K562 (cell line): ENCODE measurements at regions not wholly inside any gene's neighbourhood (a gene's known extent, or its start where the extent isn't known, plus 50 kb on each side); places are given as distances from the start of the nearest gene placed in this dataset.

ENCODE experiments used
- ATAC-seq: fragments of 200-7000 bp; cut with Tn5 transposase; 3 replicates; pipeline ENCODE4 v1.9.1; 2020; ENCODE audit warnings: moderate library complexity
- BruUV-seq: library from RNA; stranded (reverse); fragments of 400-500 nt; replicated peaks from 2 replicates; lab custom pipeline; 2021; lab: Mats Ljungman, UMichigan
- CTCF ChIA-PET: fragments of 300-600 bp; formaldehyde crosslinking; extraction: SDS; loops from one replicate; lab custom pipeline; 2021; ENCODE audit warnings: low intra/inter-chr PET ratio; lab: Yijun Ruan, JAX
- POLR2A ChIA-PET: fragments of 300-600, 350-650 bp; sonication (Branson Sonifier 250); formaldehyde crosslinking; extraction: SDS; loops from one replicate; lab custom pipeline; 2021; ENCODE audit warnings: antibody characterized with exemption, inconsistent platforms; lab: Yijun Ruan, JAX
- DNase-seq, 4 experiments: peaks; one replicate each; pipeline versions ENCODE4 v3.0.0 to v3.0.0-alpha.2; 2011 to 2018; ENCODE audit warnings: low spot score in 3 of 4, mixed read lengths in 3 of 4; ENCODE audit errors: extremely low read depth in 1 of 4
- FAIRE-seq: peaks from 2 replicates; lab custom pipeline; 2011; peaks lifted over from hg19 to GRCh38; lab: Jason Lieb, UNC
- H2AFZ ChIP-seq: 2 replicates; pipeline ENCODE4 v1.6.0; 2011; ENCODE audit warnings: low read depth, low read length, control low read depth, inconsistent platforms
- H3K27ac ChIP-seq: fragments of 200-600 bp; 3 replicates; pipeline ENCODE4 v1.8.0; 2011; ENCODE audit warnings: low read depth, mild to moderate bottlenecking, control low read depth, inconsistent platforms, low read length, moderate library complexity, mixed read lengths; ENCODE audit errors: extremely low read depth
- H3K27me3 ChIP-seq, 2 experiments: fragments of 300-600 bp in 1 of 2; 2 replicates in 1 of 2; 3 replicates in 1 of 2; pipeline versions ENCODE4 v1.6.0 to v1.8.0; 2011; ENCODE audit warnings: inconsistent platforms in 2 of 2, low read length in 2 of 2, mild to moderate bottlenecking in 1 of 2, mixed read lengths in 1 of 2, moderate library complexity in 1 of 2; ENCODE audit not compliant: control insufficient read depth in 2 of 2, insufficient read depth in 2 of 2
- H3K36me3 ChIP-seq: fragments of 300-600 bp; 3 replicates; pipeline ENCODE4 v1.8.0; 2011; ENCODE audit warnings: mild to moderate bottlenecking, low read length, inconsistent platforms; ENCODE audit not compliant: control insufficient read depth, insufficient read depth
- H3K4me1 ChIP-seq, 2 experiments: fragments of 200-600 bp in 1 of 2; replicated peaks in 1 of 2; 2 replicates in 1 of 2; 3 replicates in 1 of 2; pipeline versions ENCODE4 v1.5.1 to v1.8.0; 2011; ENCODE audit warnings: inconsistent platforms in 2 of 2, low read length in 2 of 2, mild to moderate bottlenecking in 1 of 2, mixed read lengths in 1 of 2, moderate library complexity in 1 of 2; ENCODE audit not compliant: control insufficient read depth in 2 of 2, insufficient read depth in 2 of 2
- H3K4me2 ChIP-seq: 2 replicates; pipeline ENCODE4 v1.6.1; 2011; ENCODE audit warnings: low read length, control low read depth, inconsistent platforms, mixed read lengths; ENCODE audit not compliant: insufficient read depth
- H3K4me3 ChIP-seq: fragments of 200-600 bp; sonication (generic), shearing (Covaris generic); 2 replicates; pipeline ENCODE4 v1.5.1; 2016; ENCODE audit warnings: control low read depth, inconsistent platforms
- H3K79me2 ChIP-seq: fragments of 200-600 bp; 3 replicates; pipeline ENCODE4 v1.8.0; 2011; ENCODE audit warnings: low read length, inconsistent platforms; ENCODE audit not compliant: control insufficient read depth, insufficient read depth
- H3K9ac ChIP-seq, 2 experiments: 2 replicates each; pipeline versions ENCODE4 v1.6.0 to v1.6.1; 2011; ENCODE audit warnings: low read depth in 2 of 2, low read length in 2 of 2, control low read depth in 1 of 2, inconsistent platforms in 1 of 2, mild to moderate bottlenecking in 1 of 2, mixed read lengths in 1 of 2; ENCODE audit not compliant: insufficient read depth in 1 of 2
- H3K9me1 ChIP-seq: one replicate; pipeline ENCODE4 v1.6.0; 2011; ENCODE audit warnings: inconsistent platforms, mild to moderate bottlenecking, low read length, moderate library complexity; ENCODE audit not compliant: control insufficient read depth, insufficient read depth
- H3K9me3 ChIP-seq: replicated peaks from 2 replicates; pipeline ENCODE4 v1.5.1; 2011; ENCODE audit warnings: low read depth, low read length, inconsistent platforms; ENCODE audit not compliant: control insufficient read depth, insufficient read depth
- H4K20me1 ChIP-seq: replicated peaks from 2 replicates; pipeline ENCODE4 v1.6.1; 2011; ENCODE audit warnings: low read length, inconsistent platforms, mixed read lengths; ENCODE audit not compliant: control insufficient read depth, insufficient read depth
- ATF4 ChIP-seq: fragments of 450-650 bp; formaldehyde crosslinking; IDR thresholded peaks from 2 replicates; pipeline ENCODE4 v1.4.0; 2022; ENCODE audit warnings: mild to moderate bottlenecking, moderate library complexity
- CEBPB ChIP-seq: fragments of 450-650 bp; IDR thresholded peaks from 2 replicates; pipeline ENCODE4 v1.6.1; 2016; ENCODE audit warnings: missing genetic modification characterization, missing compliant biosample characterization
- CEBPG ChIP-seq, 3 experiments: fragments of 200-800 bp in 1 of 3; sonication (Bioruptor generic) in 1 of 3; sonication (generic) in 1 of 3; formaldehyde crosslinking in 1 of 3; IDR thresholded peaks in 2 of 3; conservative IDR thresholded peaks in 1 of 3; 2 replicates each; pipeline versions ENCODE4 v1.6.1 to v1.8.0; 2016 to 2022; ENCODE audit warnings: missing compliant biosample characterization in 2 of 3, missing genetic modification characterization in 2 of 3, mild to moderate bottlenecking in 1 of 3, missing genetic modification reagents in 1 of 3
- PHF8 ChIP-seq: fragments of 200-600 bp; sonication (generic); IDR thresholded peaks from 2 replicates; pipeline ENCODE4 v1.6.1; 2012; ENCODE audit warnings: mixed run types, mild to moderate bottlenecking, inconsistent platforms, low read length, moderate library complexity, borderline replicate concordance
- TSHZ1 ChIP-seq: fragments of 250-450 bp; sonication (Bioruptor Pico); IDR thresholded peaks from 2 replicates; pipeline ENCODE4 v1.4.0; 2020; ENCODE audit warnings: mild to moderate bottlenecking, moderate library complexity
- ZNF830 ChIP-seq: fragments of 250-450 bp; sonication (Bioruptor Pico); IDR thresholded peaks from 2 replicates; pipeline ENCODE4 v1.5.0; 2021; ENCODE audit warnings: mild to moderate bottlenecking
- WGBS: fragments of 100-300 bp; shearing (Covaris generic); methylation state at CpG from one replicate; pipeline ENCODE4 v1.1.6; 2016; ENCODE audit warnings: low coverage, mixed read lengths; ENCODE audit not compliant: insufficient coverage; ENCODE audit errors: missing lambda C conversion rate; 5-methylcytosine and 5-hydroxymethylcytosine counted together
- in situ Hi-C: fragments of 300-500 bp; cut with MboI; formaldehyde crosslinking; loops from 4 replicates; pipeline ENCODE4 v1.15.0; 2018; ENCODE audit warnings: inconsistent platforms, mixed read lengths
- intact Hi-C: fragments of 100-400 bp; cut with micrococcal nuclease; formaldehyde crosslinking; loops from 2 replicates; pipeline ENCODE4 v1.14.2; 2022

GRCh38 chr10:94065362-94065761, 71.6 kb downstream of the PLCE1 start:
- Histone ChIP-seq H3K9ac (no peak overlapping the region), H3K9me1 (no peaks in the 10 kb centered on the region), H3K4me1 (no peaks in the 10 kb centered on the region), H2AFZ (no peak overlapping the region), H4K20me1 (no peaks in the 10 kb centered on the region), H3K79me2 (no peaks in the 10 kb centered on the region), H3K27ac (no peak overlapping the region), H3K9me3 (no peaks in the 10 kb centered on the region), H3K36me3 (no peaks in the 10 kb centered on the region), H3K27me3 (no peaks in the 10 kb centered on the region), H3K4me2 (no peak overlapping the region), H3K4me3 (no peak overlapping the region)
- TF ChIP-seq CEBPB (tag) (0 out of 2 replicates have a peak, but pooled peaks have one; percentile 12), ATF4 (CRISPR knock-in tag) (no peak), CEBPG (CRISPR knock-in tag; IDR thresholded peaks at IDR 0.05) (no peak), CEBPG (tag; conservative IDR thresholded peaks at IDR 0.05 in 1 of 2, IDR thresholded peaks at IDR 0.05 in 1 of 2) (0 out of 4 replicates have a peak, but pooled peaks of 1 of the 2 experiments have one; percentile 55)
- BruUV-seq = no TSS peak
- FAIRE-seq (no peak), DNase-seq (no peak), ATAC-seq (no peak)
- in situ Hi-C loops = no loop called here
- CTCF ChIA-PET = no interaction called here
- intact Hi-C loops = no loop called here
- POLR2A ChIA-PET = no interaction called here
- WGBS = 0% methylated on average over 3 of the region's 3 CpGs

GRCh38 chr10:94065787-94066186, 72.1 kb downstream of the PLCE1 start:
- H3K4me3 ChIP-seq = no peak overlapping the region
- no peak for FAIRE-seq
- H2AFZ ChIP-seq = no peak overlapping the region
- POLR2A ChIA-PET = no interaction called here
- CTCF ChIA-PET = no interaction called here
- no peak overlapping the region for H3K9ac ChIP-seq
- H3K36me3 ChIP-seq = no peaks in the 10 kb centered on the region
- H3K4me1 ChIP-seq = no peaks in the 10 kb centered on the region
- H3K9me1 ChIP-seq = no peaks in the 10 kb centered on the region
- no peaks in the 10 kb centered on the region for H3K27me3 ChIP-seq
- no peak for ATAC-seq
- TF ChIP-seq PHF8 = no peak
- TF ChIP-seq ZNF830 = no peak
- TF ChIP-seq TSHZ1 (CRISPR knock-in tag) = no peak
- DNase-seq = no peak
- BruUV-seq = no TSS peak
- intact Hi-C loops = no loop called here
- no peaks in the 10 kb centered on the region for H3K9me3 ChIP-seq
- no peaks in the 10 kb centered on the region for H4K20me1 ChIP-seq
- H3K4me2 ChIP-seq = no peak overlapping the region
- no peaks in the 10 kb centered on the region for H3K79me2 ChIP-seq
- in situ Hi-C loops = no loop called here
- H3K27ac ChIP-seq = no peak overlapping the region
